ENCODE measurements at regions not wholly inside any gene's neighbourhood (a gene's known extent, or its start where the extent isn't known, plus 50 kb on each side); places are given as distances from the start of the nearest gene placed in this dataset.
"Not testable (repeated sequence)": the region's sequence is repeated elsewhere in the genome, so short reads cannot be mapped to it uniquely, and the experiment has no call there.

- DNase-seq, result no peak
- no peaks in the 10 kb centered on the region for H3K4me1 Mint-ChIP-seq (ENCODE audit: low read depth, unreplicated experiment)
- H3K27ac Mint-ChIP-seq (ENCODE audit: unreplicated experiment), result no peak overlapping the region
- CTCF ChIA-PET, result no interaction called here
- no peak for TF ChIP-seq CTCF (IDR thresholded peaks at IDR 0.05; ENCODE audit: insufficient read depth in 1 of 2, low read depth in 1 of 2, low read length in 1 of 2, severe bottlenecking in 1 of 2, unreplicated experiment in 1 of 2)
- no peaks in the 10 kb centered on the region for H3K9me3 ChIP-seq
- H3K36me3 Mint-ChIP-seq (ENCODE audit: insufficient read depth, unreplicated experiment), result no peaks in the 10 kb centered on the region
- H3K27me3 Mint-ChIP-seq (ENCODE audit: insufficient read depth, unreplicated experiment), result peaks cover 3% of the 10 kb centered on the region
- no peaks in the 10 kb centered on the region for H3K36me3 ChIP-seq (ENCODE audit: control insufficient read depth, insufficient read depth, low read length)
- H3K4me3 Mint-ChIP-seq (ENCODE audit: unreplicated experiment), result no peak overlapping the region
- no peaks in the 10 kb centered on the region for H3K9me3 Mint-ChIP-seq (ENCODE audit: unreplicated experiment)
- POLR2A ChIA-PET, result no interaction called here
- BruUV-seq (replicated peaks), result no TSS peak
- intact Hi-C loops (cut with micrococcal nuclease; ENCODE audit: unreplicated experiment), result no loop called here
- H3K27me3 ChIP-seq (replicated peaks; ENCODE audit: control insufficient read depth, insufficient read depth, low read length), result no peaks in the 10 kb centered on the region
- no peak overlapping the region for H3K4me3 ChIP-seq (ENCODE audit: low read depth, low read length)
- H3K4me1 ChIP-seq, result no peaks in the 10 kb centered on the region
These were observed 280.2 kb upstream of the TOM1L1 start for GRCh38 chr17:54620399-54620978.

- POLR2A ChIA-PET, result no interaction called here
- no TSS peak for BruUV-seq (replicated peaks)
- no peak overlapping the region for H3K27ac Mint-ChIP-seq (ENCODE audit: unreplicated experiment)
- TF ChIP-seq CTCF (IDR thresholded peaks at IDR 0.05; ENCODE audit: insufficient read depth in 1 of 2, low read depth in 1 of 2, low read length in 1 of 2, severe bottlenecking in 1 of 2, unreplicated experiment in 1 of 2), result no peak
- H3K4me1 Mint-ChIP-seq (ENCODE audit: low read depth, unreplicated experiment), result no peaks in the 10 kb centered on the region
- H3K4me1 ChIP-seq, result no peaks in the 10 kb centered on the region
- DNase-seq, result no peak
- H3K36me3 ChIP-seq (ENCODE audit: control insufficient read depth, insufficient read depth, low read length), result no peaks in the 10 kb centered on the region
- CTCF ChIA-PET, result no interaction called here
- no peak overlapping the region for H3K4me3 ChIP-seq (ENCODE audit: low read depth, low read length)
- H3K27me3 ChIP-seq (replicated peaks; ENCODE audit: control insufficient read depth, insufficient read depth, low read length), result no peaks in the 10 kb centered on the region
- intact Hi-C loops (cut with micrococcal nuclease; ENCODE audit: unreplicated experiment), result no loop called here
- H3K4me3 Mint-ChIP-seq (ENCODE audit: unreplicated experiment), result no peak overlapping the region
- H3K36me3 Mint-ChIP-seq (ENCODE audit: insufficient read depth, unreplicated experiment), result no peaks in the 10 kb centered on the region
- no peaks in the 10 kb centered on the region for H3K9me3 Mint-ChIP-seq (ENCODE audit: unreplicated experiment)
- no peaks in the 10 kb centered on the region for H3K9me3 ChIP-seq
- peaks cover 3% of the 10 kb centered on the region for H3K27me3 Mint-ChIP-seq (ENCODE audit: insufficient read depth, unreplicated experiment)
These were observed 276.9 kb upstream of the TOM1L1 start for GRCh38 chr17:54623746-54624145.

GRCh38 chr17:54626146-54626703 is 274.4 kb upstream of the TOM1L1 start:
- H3K27ac Mint-ChIP-seq (ENCODE audit: unreplicated experiment), result no peak overlapping the region

GRCh38 chr17:54639426-54639825 is 261.2 kb upstream of the TOM1L1 start:
- H3K27me3 ChIP-seq (replicated peaks; ENCODE audit: control insufficient read depth, insufficient read depth, low read length); H3K4me3 Mint-ChIP-seq (ENCODE audit: unreplicated experiment); H3K9me3 ChIP-seq; H3K27me3 Mint-ChIP-seq (ENCODE audit: insufficient read depth, unreplicated experiment); intact Hi-C loops (cut with micrococcal nuclease; ENCODE audit: unreplicated experiment); H3K4me1 ChIP-seq; H3K27ac Mint-ChIP-seq (ENCODE audit: unreplicated experiment); BruUV-seq (replicated peaks); CTCF ChIA-PET; H3K4me3 ChIP-seq (ENCODE audit: low read depth, low read length); POLR2A ChIA-PET; H3K4me1 Mint-ChIP-seq (ENCODE audit: low read depth, unreplicated experiment); DNase-seq; H3K36me3 ChIP-seq (ENCODE audit: control insufficient read depth, insufficient read depth, low read length); H3K36me3 Mint-ChIP-seq (ENCODE audit: insufficient read depth, unreplicated experiment): not testable (repeated sequence)
- peaks cover 32% of the 10 kb centered on the region for H3K9me3 Mint-ChIP-seq (ENCODE audit: unreplicated experiment)

More at GRCh38 chr17:54626146-54626703, 274.4 kb upstream of the TOM1L1 start:
- H3K27me3 Mint-ChIP-seq (ENCODE audit: insufficient read depth, unreplicated experiment), result no peaks in the 10 kb centered on the region
- no peaks in the 10 kb centered on the region for H3K9me3 ChIP-seq
- no peaks in the 10 kb centered on the region for H3K36me3 ChIP-seq (ENCODE audit: control insufficient read depth, insufficient read depth, low read length)
- no peak overlapping the region for H3K4me3 Mint-ChIP-seq (ENCODE audit: unreplicated experiment)
- H3K27me3 ChIP-seq (replicated peaks; ENCODE audit: control insufficient read depth, insufficient read depth, low read length), result no peaks in the 10 kb centered on the region
- no TSS peak for BruUV-seq (replicated peaks)
- H3K4me1 Mint-ChIP-seq (ENCODE audit: low read depth, unreplicated experiment), result no peaks in the 10 kb centered on the region
- no peaks in the 10 kb centered on the region for H3K36me3 Mint-ChIP-seq (ENCODE audit: insufficient read depth, unreplicated experiment)
- H3K9me3 Mint-ChIP-seq (ENCODE audit: unreplicated experiment), result no peaks in the 10 kb centered on the region
- ChIA-PET CTCF (no interaction called here), POLR2A (no interaction called here)
- no peak overlapping the region for H3K4me3 ChIP-seq (ENCODE audit: low read depth, low read length)
- no peak for DNase-seq
- H3K4me1 ChIP-seq, result no peaks in the 10 kb centered on the region
- no peak for TF ChIP-seq CTCF (IDR thresholded peaks at IDR 0.05; ENCODE audit: insufficient read depth in 1 of 2, low read depth in 1 of 2, low read length in 1 of 2, severe bottlenecking in 1 of 2, unreplicated experiment in 1 of 2)
- intact Hi-C loops (cut with micrococcal nuclease; ENCODE audit: unreplicated experiment), result no loop called here
